ENCODE measurements at regions not wholly inside any gene's neighbourhood (a gene's known extent, or its start where the extent isn't known, plus 50 kb on each side); places are given as distances from the start of the nearest gene placed in this dataset.

- no peak for ATAC-seq
- intact Hi-C loops (cut with DNase I) = no loop called here
Measured at GRCh38 chr4:166174717-166175490, 301.9 kb downstream of the TLL1 start.

GRCh38 chr4:166182145-166182544, 309.1 kb downstream of the TLL1 start:
- intact Hi-C loops (cut with DNase I) = no loop called here
- ATAC-seq (no peak), DNase-seq (no peak)
- Histone ChIP-seq H3K36me3 (no peaks in the 10 kb centered on the region), H3K4me3 (no peak overlapping the region), H3K27me3 (ENCODE audit: low read depth) (no peaks in the 10 kb centered on the region), H3K4me1 (no peaks in the 10 kb centered on the region), H3K27ac (no peak overlapping the region), H3K9me3 (no peaks in the 10 kb centered on the region)
- TF ChIP-seq CTCF (IDR thresholded peaks at IDR 0.05) = no peak

More at GRCh38 chr4:166174717-166175490, 301.9 kb downstream of the TLL1 start:
- Histone ChIP-seq H3K9me3 (peaks cover 5% of the 10 kb centered on the region), H3K4me1 (no peaks in the 10 kb centered on the region), H3K27me3 (ENCODE audit: low read depth) (no peaks in the 10 kb centered on the region), H3K36me3 (no peaks in the 10 kb centered on the region), H3K4me3 (no peak overlapping the region), H3K27ac (no peak overlapping the region)
- no peak for DNase-seq
- no peak for TF ChIP-seq CTCF (IDR thresholded peaks at IDR 0.05)

GRCh38 chr4:166195101-166195500, 322.1 kb downstream of the TLL1 start:
- H3K9me3 ChIP-seq = no peaks in the 10 kb centered on the region
- H3K27me3 ChIP-seq (ENCODE audit: low read depth) = no peaks in the 10 kb centered on the region
- ATAC-seq (no peak), DNase-seq (no peak)
- H3K27ac ChIP-seq = no peak overlapping the region
- no peak overlapping the region for H3K4me3 ChIP-seq
- H3K4me1 ChIP-seq = no peaks in the 10 kb centered on the region
- no peaks in the 10 kb centered on the region for H3K36me3 ChIP-seq
- intact Hi-C loops (cut with DNase I) = no loop called here
- TF ChIP-seq CTCF (IDR thresholded peaks at IDR 0.05) = no peak

GRCh38 chr4:166197166-166197565, 324.1 kb downstream of the TLL1 start:
- intact Hi-C loops (cut with DNase I) = no loop called here
- no peak for DNase-seq
- H3K4me3 ChIP-seq = no peak overlapping the region
- H3K27ac ChIP-seq = no peak overlapping the region
- TF ChIP-seq CTCF (IDR thresholded peaks at IDR 0.05) = no peak
- H3K27me3 ChIP-seq (ENCODE audit: low read depth) = no peaks in the 10 kb centered on the region
- H3K9me3 ChIP-seq = no peaks in the 10 kb centered on the region
- ATAC-seq = no peak
- H3K36me3 ChIP-seq = no peaks in the 10 kb centered on the region
- H3K4me1 ChIP-seq = no peaks in the 10 kb centered on the region

- Histone ChIP-seq H3K27ac (no peak overlapping the region), H3K4me3 (no peak overlapping the region), H3K36me3 (no peaks in the 10 kb centered on the region), H3K27me3 (ENCODE audit: low read depth) (no peaks in the 10 kb centered on the region), H3K4me1 (no peaks in the 10 kb centered on the region), H3K9me3 (no peaks in the 10 kb centered on the region)
- DNase-seq (no peak), ATAC-seq (no peak)
- no peak for TF ChIP-seq CTCF (IDR thresholded peaks at IDR 0.05)
- intact Hi-C loops (cut with DNase I) = no loop called here
Measured at GRCh38 chr4:166198041-166198440, 325.0 kb downstream of the TLL1 start.
